ENCODE measurements at regions not wholly inside any gene's neighbourhood (a gene's known extent, or its start where the extent isn't known, plus 50 kb on each side); places are given as distances from the start of the nearest gene placed in this dataset.

DNA sequence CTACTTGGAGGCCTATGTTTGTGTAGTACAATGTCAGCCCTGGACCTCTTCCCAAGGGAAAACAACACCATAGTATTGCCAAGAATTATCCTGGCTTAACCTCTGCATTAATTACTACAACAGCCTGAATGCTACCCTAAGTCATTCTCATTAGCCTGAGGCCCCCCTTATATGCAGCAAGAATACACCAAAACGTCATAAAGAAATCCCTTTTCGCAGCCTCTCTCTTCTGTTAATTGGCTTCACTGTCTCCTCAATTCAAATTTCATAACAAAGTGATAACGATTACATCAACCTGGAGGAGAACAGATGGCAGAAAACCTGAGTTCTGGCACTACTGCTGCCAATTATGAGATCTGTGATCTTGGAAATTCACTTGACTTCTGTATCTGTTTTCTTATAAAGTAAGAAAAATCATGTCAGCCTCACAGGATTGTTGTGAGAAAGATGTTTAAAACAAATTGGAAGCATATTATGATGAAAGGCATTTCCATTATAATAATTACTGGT lies 1663.1 kb downstream of the STIM2 start:
- DNase-seq, result no peak

DNA sequence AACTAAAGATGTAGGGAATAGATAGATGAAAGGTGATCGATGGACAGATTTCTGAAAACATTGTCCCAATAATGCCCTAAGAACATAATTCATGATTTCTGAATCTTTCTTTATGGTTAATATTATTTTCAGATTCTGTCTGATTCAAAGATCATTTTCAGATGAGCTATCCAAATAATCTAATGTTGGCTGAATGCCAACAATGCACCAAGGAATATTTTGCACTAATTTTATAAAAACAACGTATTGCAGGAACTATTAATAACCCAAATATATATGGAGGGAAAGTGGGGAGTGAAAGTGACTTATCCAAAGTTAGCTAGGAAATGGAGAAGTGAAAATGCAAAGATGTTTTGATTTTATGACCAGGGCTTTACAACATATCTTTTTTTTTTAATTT lies 1675.5 kb downstream of the STIM2 start:
- DNase-seq, result no peak

DNA sequence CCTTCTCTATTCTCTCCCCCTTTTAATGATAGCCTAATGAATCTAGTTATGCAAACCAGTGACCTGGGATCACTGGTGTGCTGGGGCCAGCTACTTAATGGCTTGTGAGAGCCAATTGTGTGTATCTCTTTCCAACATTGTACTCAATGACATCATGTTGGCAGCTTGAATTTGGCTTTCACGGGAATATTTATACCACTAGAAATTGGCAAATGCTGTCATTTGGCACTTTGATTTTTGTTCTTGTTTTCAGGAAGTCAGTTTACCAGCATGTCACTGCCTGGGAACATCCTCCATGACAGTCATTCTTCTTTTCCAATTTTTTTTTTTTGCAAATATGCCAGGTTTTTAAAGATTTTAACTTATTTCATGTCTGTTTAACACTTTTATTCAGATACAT lies 1685.3 kb downstream of the STIM2 start:
- DNase-seq, result no peak

DNA sequence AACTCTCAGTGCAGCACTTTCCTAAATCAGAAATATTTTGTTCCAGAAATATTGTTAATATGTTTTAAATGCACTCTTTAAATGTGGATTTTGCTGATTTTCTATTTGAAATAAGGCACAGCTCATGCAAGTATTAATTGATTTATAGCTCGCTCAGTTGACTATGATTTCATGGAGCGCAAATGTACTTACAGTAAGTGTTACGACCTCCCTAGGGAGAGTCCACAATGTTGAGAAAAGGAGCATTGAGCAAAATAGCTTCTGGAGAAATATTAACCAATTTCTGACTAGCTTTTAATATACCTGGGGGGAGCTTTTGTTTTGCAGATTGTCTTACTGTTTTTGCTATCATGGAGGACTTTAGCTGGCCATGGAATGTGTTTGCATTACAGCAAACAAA lies 1687.5 kb downstream of the STIM2 start:
- no peak for DNase-seq

DNA sequence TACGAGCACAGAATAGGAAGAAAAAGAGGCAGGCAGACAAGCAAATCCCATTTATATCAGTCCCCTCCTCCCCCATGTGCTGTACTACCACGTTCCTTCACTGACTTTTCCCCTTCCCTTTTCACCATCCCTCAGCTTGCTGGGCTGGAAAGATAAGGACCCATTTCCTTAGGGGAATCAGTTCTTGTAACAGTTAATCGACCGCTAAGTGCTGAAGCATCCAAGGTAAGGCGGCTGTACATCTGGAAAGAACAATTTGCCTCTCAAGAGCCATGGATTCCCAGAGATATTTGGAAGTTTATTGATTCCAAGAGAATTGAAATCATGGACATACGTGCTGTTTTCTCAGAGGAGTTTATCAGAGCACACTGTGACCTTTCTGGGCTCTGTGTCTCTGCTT lies 1688.0 kb downstream of the STIM2 start:
- DNase-seq, result no peak

DNA sequence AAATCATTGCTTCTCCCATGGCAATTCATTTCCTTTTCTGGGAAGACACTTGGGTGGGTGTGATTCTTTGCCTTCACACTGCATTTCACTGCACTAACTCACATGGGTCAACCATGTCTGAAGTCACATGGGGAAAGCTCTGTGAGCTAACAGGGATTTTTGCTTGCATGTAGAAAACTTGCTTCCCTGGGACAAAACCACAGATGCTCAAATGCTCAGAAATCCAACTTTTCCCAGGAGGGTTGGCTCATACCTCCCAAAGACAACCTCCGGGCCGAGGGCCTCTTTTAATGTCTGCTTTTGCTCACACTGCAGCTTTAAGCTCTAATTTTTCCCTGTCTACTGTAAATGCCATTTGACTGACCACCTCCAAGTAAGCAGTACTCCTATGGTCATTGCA lies 1695.2 kb downstream of the STIM2 start:
- no peak for DNase-seq

DNA sequence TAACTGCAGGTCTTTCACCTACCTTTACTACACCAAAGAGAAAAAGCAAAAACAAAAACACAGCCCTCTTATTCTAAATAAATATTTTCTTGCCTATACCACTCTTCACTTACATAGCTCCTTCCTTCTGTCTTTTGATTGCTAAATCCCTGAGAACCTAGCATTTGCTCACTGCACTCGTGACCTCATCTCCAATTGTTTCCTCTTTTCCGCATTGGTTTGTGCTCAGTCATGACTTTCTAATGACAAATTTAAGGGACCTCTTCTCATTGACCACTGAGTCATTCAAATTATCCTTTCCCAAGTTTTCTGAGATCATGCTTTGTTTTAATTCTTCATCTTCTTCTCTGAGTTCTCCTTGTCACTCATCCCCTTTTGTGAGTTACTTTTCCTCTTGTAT lies 1697.1 kb downstream of the STIM2 start:
- DNase-seq, result no peak

DNA sequence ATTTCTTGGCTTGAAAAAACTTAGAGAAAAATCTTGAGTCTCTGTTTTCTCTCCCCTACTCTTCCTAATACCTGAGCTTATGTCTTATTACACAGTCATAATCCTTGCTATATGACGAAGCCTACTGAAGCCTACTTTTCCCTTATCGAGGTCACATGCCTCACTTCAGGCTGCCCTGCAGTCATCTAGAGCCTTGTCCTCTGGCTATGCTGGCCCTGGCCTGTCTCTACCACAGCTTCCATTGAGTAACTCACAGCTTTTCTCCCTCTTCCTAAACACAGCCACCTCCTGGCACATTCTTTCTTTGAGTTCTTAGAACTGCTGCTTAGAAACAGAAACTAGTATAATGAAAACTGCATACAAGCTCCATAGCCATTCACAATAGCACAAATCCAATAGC lies 1698.3 kb downstream of the STIM2 start:
- no peak for DNase-seq

DNA sequence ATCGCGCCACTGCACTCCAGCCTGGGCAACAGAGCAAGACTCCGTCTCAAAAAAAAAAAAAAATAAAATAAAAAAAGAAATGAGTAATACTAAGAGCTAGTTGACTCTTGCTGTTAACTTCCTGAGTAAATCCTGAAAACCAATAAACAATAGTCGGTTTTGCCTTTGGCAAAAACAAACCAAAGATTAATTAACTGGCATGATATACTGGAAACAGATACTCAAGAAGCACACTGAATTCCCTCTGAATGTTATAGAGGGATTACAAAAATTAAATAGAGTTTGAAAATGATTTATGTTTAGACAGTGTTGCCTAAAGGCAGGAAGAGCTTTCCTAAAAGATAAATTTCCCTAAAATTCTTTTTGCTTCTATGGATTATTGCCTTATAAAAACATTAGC lies 1702.3 kb downstream of the STIM2 start:
- no peak for DNase-seq

DNA sequence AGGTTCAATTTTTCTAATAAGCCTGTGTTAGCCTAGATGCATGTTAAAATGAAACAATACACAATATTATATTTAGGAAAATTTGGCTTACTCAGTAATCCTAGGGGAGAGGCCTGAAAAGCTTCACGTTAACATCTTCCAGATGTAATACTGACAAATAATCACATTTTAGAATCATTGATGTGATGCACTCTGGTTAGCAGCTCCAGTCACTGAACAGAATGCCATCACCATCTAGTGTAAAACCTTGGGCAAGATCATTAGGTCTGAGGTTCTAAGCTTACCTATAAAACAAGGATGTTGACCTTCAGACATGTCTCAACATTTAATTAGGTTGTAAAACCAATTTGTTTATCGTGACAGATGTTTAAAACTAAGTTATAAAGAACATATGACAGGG lies 1704.8 kb downstream of the STIM2 start:
- DNase-seq, result no peak

DNA sequence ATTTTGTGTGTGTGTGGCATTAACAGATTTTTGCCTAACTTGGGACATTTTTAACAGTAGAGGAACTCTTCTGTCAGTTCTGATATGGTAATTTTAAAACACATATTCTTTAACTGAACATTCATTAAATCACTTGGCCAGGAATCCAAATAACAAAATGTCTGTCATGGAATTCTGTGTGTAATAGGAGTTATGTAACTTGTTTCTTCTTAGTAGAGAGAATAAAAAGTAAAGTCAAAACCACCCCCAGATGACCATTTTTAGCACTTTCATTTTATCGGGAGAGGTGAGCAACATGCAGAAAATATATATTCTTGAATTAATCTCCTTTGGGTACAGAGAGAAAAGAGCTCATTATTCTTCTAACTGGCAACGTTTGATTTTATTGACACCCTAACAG lies 1740.3 kb downstream of the STIM2 start:
- DNase-seq, result no peak

DNA sequence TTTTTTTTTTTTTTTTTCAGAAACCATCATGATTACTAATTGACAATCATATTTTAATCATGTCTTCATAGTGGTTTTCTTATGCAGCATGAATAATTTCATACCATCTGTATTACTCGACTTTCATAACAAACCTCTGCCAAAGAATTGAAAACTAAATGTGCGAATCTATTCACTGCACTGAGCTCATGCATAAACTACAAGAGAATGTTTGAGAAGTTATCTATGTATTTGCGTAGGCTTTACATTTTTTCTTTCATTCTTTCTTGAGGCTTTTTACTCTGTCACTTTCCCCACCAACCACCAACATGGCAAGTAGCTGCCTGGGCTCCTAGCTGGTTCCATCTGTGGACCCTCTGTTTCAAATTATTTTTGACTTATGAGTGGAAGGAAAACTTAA lies 1761.0 kb downstream of the STIM2 start:
- no peak for DNase-seq

DNA sequence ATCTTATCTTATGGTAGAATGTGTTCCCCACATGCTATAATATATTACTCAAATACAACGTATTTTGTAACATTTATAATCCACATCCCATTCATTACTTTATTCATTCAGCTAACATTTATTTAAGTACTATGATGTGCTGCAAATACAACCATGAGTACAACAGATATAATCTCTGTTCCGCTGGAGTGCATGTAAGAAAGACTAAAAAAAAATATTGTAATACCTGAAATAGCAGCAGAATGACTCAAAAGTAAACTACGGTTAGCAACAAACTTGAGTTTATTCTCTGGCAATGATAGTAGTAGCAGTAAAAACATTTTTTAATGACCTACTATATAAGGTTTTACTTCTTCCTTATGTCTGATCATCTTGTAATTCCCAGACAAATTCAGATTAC lies 1776.3 kb downstream of the STIM2 start:
- no peak for DNase-seq

DNA sequence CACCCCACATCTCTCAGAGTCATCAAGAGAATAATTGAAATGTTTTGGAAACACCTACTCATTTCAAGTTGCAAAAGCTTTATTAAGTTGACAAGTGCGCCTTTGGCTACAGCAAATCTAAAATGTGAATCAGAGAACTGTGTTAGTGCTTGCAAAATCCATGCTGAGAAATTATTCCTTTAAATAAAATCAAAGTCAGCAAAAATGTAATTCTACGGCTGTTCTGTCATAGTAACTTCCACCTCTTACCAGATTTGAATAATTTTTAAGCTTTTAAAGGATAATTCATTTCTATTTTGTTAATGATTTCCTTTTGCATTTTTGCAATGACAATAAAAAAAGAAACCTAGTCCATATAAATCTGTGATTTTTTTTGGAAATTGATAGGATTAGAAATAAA lies 1779.1 kb downstream of the STIM2 start:
- DNase-seq, result no peak

DNA sequence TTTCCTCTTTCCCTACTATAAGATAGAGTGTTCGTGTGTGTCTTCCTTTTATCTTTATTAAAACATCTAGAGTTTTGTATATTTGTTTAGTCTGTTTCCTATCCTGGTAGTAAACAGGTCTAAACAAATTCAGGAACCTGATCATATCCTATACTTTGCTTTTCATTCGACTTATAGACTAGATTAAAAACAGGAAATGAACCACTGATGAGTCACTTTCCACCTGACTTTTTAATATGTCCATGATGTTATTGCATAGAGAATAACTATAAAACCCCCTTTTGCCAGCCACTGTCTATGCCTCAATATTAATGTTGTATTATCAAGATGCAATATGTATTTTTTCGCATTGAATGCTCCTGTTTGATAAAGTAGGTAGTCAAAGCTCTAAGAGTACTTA lies 1794.0 kb downstream of the STIM2 start:
- DNase-seq, result no peak

DNA sequence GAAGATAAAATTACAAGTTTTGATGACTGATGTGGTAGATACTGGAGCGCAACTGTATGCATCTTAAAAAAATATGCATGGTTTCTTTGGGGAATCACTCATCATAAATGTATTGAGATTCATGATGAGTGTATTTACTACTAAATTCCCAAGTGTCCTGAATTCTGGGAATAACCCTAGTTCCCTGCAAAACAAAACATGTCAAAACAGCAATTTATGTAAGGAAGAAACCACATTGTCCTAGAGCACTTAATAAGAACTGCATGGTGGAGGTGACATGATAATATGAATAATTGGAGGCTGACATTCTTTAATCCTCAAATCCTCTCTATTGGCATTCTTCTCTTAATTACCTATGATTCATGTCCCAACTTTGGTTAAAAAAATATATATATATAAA lies 1804.7 kb downstream of the STIM2 start:
- DNase-seq, result no peak

DNA sequence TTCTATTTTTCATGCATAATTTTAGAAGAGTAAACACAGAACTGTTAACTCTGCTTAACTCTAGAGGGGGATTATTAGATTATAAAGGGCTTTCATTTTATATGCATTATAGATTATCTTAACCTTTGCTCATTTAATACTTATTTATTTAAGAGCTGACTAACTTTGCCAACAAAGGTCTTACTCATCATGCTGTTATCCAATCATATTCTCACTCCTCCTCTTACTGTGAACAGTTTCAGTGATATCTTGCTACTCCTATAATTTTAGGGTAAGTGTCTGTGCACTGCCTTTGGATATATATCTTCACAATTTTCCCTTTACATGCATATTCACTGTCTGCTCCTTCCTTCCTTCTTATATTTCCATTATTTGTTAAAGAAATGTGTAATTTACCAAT lies 1814.9 kb downstream of the STIM2 start:
- DNase-seq, result no peak

DNA sequence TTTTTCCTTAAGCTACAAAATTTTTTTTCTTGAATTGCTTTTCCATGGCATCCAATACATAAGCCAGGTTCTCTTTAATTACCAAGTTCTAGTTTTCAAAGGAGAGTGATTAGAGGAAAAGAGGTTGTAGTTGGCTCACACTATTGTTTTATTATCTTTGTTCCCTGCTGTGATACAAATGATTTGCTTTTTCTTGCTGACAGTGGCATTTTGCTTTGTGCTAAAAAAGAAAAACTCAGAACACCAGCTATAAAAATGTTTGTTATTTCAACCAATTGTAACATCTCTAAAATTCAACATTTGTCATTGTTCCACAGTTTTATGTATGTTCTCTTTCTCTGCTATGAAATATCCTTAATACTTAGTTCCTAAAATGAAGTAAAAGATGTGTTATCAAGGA lies 1817.2 kb downstream of the STIM2 start:
- no peak for DNase-seq

DNA sequence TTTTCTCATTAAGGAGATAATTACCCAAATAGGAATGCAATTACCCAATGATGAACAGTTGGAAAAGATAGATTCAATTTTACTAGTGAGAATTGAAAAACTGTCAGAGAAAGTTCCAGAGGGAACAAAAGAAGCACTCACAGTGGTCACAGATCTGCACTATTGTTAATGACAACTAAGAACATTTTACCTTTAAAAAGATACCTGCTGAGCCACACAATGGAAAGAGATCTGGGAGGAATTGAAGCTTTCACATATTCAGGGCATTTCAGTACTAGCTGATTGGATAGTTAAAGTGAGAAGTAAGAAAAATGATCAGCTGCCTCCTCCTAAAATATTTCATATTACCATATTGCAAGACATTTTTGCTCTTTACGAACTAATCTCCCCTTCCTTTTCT lies 1822.2 kb downstream of the STIM2 start:
- no peak for DNase-seq

DNA sequence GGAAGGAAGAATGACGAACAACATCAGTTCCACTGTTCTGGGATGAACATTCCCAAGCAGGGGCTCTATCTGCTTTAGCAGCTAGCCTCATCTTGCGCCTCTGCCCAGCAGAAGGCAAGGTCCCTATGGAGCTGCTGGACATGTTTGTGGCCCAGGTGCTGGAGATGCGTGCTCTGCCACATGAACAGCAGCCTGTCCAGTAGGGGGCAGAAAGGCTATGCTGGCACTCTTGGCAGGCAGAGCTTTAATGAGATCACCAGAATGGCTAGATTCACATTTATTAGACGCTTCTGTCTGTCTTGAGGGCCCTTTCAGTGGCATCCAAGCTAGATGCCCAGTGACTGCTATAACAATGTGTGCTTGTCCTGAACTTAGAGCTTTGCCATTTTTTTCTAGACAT lies 1826.0 kb downstream of the STIM2 start:
- peak; percentile 1 for DNase-seq

DNA sequence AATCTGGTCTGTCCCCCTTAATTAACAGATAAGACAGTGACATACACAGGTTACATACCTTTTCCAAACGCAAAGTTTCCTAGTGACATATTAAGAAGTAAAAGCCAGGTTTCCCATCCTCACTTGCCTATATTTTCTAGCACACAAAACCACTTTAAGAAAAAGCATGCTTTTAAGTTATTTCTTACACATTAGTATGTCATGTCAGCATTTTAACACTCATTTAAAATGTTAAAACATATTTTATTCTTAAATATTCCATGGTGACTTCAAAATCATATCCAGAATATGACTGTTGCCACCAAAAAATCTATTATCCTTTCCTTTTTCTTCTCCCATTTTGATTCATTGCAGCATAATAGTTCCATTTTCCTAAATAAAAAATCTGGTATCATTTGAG lies 1830.2 kb downstream of the STIM2 start:
- no peak for DNase-seq

DNA sequence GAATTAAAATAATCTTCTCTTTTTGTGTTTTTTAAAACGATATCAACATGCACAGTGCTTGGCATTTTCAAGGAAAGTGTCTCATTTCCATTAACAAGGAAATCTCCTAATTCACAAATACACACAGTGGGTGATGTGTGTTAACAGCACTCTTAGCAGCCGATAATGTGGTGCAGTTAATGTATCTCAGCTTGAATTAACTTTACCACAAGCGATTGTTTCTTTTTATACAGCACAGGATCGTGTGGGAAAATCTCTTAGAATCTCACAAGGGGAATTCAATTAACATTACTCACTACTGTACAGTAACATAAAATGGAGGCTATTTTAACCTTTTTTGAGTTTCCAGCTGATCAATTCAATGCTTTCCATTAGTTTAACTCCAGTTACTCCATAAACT lies 1841.9 kb downstream of the STIM2 start:
- no peak for DNase-seq

DNA sequence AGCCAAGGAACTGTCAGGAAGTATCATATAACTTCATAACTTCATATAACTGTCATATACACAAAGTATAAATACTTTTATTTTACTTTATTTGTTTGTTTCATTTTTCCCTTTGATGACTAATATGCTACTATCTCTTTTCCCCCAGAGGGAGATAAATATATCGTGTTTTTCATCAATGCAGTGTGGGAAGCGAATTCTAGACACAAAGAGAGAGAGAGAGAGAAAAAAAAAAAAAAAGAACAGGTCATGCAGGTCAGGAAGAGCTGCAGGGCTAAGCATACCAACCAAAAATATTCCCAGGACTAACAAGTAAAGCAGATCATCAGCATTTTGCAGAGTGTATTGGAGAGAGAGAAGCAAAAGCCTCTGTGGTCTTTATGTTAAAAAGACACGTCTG lies 1849.2 kb downstream of the STIM2 start:
- no peak for DNase-seq

DNA sequence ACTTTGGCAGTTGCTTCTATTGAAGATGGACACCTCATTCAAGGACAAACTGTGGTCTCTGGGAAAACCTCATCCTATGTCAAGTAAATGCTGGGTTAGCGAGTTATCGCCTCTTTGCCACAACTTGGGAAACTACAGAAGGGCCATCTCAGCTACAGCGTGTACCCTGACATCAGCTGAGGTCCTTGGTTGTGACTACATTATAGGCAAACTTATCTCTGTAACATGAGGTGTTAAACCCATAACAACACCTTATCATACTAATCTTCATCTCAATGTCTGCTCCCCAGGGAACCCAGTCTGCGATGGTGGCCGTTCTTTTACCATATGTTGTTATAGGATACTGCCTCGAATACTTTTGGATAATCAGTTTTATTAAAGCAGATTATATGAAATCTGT lies 1862.7 kb downstream of the STIM2 start:
- DNase-seq, result no peak

DNA sequence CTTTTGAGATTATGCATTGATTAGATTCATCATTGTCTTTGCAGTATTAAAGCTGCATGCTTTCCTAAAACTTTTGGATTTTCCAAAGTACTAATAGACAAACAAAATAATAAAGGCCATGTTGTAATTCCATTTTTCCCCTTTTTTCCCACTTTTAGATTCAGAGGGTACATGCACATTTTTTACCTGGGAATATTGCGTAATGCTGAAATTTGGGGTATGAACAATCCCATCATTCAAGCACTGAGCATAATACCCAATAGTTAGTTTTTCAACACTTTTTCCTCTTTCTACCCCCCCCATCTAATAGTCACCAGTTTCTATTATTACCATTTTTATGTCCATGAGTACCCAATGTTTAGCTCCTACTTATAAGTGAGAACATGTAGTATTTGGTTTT lies 1863.6 kb downstream of the STIM2 start:
- DNase-seq, result no peak

DNA sequence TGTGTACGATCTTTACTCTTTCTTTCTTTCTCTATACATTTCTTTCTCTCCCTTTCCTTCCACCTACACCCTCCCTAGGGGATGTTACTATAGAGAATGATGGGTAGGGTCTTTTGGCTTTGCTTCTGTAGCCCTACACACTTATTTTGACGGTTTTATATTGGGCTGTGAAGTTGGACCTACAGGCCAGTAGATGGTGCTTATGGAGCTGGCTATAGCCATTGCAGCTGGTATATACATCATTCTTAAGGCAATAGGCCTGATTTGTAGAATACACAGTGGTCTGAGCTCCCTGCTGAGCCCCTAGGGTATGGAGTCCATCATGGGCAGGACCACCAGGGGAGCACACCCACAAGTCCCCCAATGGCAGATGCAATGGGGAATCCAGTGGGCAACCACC lies 1869.7 kb downstream of the STIM2 start:
- DNase-seq, result no peak

Data from right kidney (tissue), 1 donor.